Esophagus muscularis mucosa (tissue), 4 donors: ENCODE measurements at regions not wholly inside any gene's neighbourhood (a gene's known extent, or its start where the extent isn't known, plus 50 kb on each side); places are given as distances from the start of the nearest gene placed in this dataset.

Experiments used
- DNase-seq: peaks from one replicate; pipeline ENCODE4 v3.0.0-alpha.2; 2017; ENCODE audit errors: extremely low spot score
- H3K27ac ChIP-seq, 4 donors: fragments of 200-600 bp; sonication (generic); replicated peaks in 1 of 4; 1 replicate in 3 of 4; 2 replicates in 1 of 4; pipeline ENCODE4 v1.5.1; 2016 to 2019; ENCODE audit warnings: mild to moderate bottlenecking in 1 of 4
- H3K27me3 ChIP-seq, 4 donors: fragments of 200-600 bp; sonication (generic); one replicate each; pipeline versions ENCODE4 v1.5.1 to v1.6.0; 2016 to 2019
- H3K36me3 ChIP-seq, 4 donors: fragments of 200-600 bp; sonication (generic); one replicate each; pipeline ENCODE4 v1.5.1; 2016 to 2019
- H3K4me1 ChIP-seq, 4 donors: fragments of 200-600 bp; sonication (generic); one replicate each; pipeline ENCODE4 v1.5.1; 2016 to 2019
- H3K4me3 ChIP-seq, 4 donors: fragments of 200-600 bp; sonication (generic); 1 replicate in 2 of 4; 2 replicates in 2 of 4; pipeline ENCODE4 v1.5.1; 2016 to 2019; ENCODE audit warnings: mild to moderate bottlenecking in 4 of 4, moderate library complexity in 1 of 4
- H3K9me3 ChIP-seq, 4 donors: fragments of 200-600 bp; sonication (generic); 1 replicate in 3 of 4; 2 replicates in 1 of 4; pipeline ENCODE4 v1.5.1; 2016 to 2019
- EP300 ChIP-seq: sonication (generic); formaldehyde crosslinking; IDR thresholded peaks from one replicate; pipeline ENCODE4 v1.6.1; 2017; ENCODE audit warnings: antibody characterized with exemption
- POLR2A ChIP-seq: fragments of 450-650 bp; IDR thresholded peaks from one replicate; pipeline ENCODE4 v1.6.1; 2017; ENCODE audit warnings: antibody characterized with exemption, moderate library complexity, mild to moderate bottlenecking, low read depth
- POLR2AphosphoS5 ChIP-seq, 2 donors: sonication (generic); formaldehyde crosslinking; IDR thresholded peaks; one replicate each; pipeline ENCODE4 v1.6.1; 2017; ENCODE audit warnings: antibody characterized with exemption in 2 of 2
- WGBS: methylation state at CpG from one replicate; pipeline ENCODE4 v1.1.5; 2018; 5-methylcytosine and 5-hydroxymethylcytosine counted together
- intact Hi-C: fragments of 100-400 bp; cut with DNase I; formaldehyde crosslinking; loops from one replicate; pipeline ENCODE4 v1.15.1; 2023
- TF ChIP-seq, protein P1 (sequence below), 3 experiments: fragments of 200-600 bp in 2 of 3; fragments of 450-650 bp in 1 of 3; sonication (generic) in 2 of 3; IDR thresholded peaks; one replicate each; pipeline ENCODE4 v1.5.1; 2017 to 2019; ENCODE audit warnings: antibody characterized with exemption in 3 of 3, mild to moderate bottlenecking in 2 of 3, moderate library complexity in 1 of 3

- 96% methylated on average over 2 of the region's 2 CpGs for WGBS
- Histone ChIP-seq H3K36me3 (no peaks in the 10 kb centered on the region), H3K4me3 (no peak overlapping the region), H3K27me3 (no peaks in the 10 kb centered on the region), H3K4me1 (no peaks in the 10 kb centered on the region), H3K27ac (no peak overlapping the region), H3K9me3 (no peaks in the 10 kb centered on the region)
- intact Hi-C loops = no loop called here
- TF ChIP-seq POLR2A (no peak), EP300 (no peak), POLR2AphosphoS5 (IDR thresholded peaks at IDR 0.05) (no peak)
- TF ChIP-seq, protein P1, sequence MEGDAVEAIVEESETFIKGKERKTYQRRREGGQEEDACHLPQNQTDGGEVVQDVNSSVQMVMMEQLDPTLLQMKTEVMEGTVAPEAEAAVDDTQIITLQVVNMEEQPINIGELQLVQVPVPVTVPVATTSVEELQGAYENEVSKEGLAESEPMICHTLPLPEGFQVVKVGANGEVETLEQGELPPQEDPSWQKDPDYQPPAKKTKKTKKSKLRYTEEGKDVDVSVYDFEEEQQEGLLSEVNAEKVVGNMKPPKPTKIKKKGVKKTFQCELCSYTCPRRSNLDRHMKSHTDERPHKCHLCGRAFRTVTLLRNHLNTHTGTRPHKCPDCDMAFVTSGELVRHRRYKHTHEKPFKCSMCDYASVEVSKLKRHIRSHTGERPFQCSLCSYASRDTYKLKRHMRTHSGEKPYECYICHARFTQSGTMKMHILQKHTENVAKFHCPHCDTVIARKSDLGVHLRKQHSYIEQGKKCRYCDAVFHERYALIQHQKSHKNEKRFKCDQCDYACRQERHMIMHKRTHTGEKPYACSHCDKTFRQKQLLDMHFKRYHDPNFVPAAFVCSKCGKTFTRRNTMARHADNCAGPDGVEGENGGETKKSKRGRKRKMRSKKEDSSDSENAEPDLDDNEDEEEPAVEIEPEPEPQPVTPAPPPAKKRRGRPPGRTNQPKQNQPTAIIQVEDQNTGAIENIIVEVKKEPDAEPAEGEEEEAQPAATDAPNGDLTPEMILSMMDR (IDR thresholded peaks at IDR 0.05) = no peak
- no peak for DNase-seq
These were observed 93.4 kb downstream of the SPCS3 start for GRCh38 chr4:176413171-176413570.

DNA sequence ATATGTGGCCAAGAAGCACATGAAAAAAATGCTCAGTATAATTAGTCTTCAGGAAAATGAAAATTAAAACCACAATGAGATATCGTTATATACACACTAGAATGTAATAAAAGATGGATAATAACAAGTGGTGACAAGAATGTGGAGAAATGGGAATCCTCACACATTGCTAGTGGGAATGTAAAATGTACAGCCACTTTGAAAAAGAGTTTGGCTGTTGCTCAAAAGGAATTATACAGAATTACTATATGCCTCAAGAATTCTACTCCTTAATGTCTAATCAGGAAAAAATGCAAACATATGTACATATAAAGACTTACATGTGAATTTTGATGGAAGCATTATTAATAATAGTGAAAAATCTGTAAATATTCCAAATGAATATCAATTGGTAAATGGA is 102.2 kb downstream of the SPCS3 start:
- intact Hi-C loops = no loop called here
- Histone ChIP-seq H3K9me3 (no peaks in the 10 kb centered on the region), H3K36me3 (no peaks in the 10 kb centered on the region), H3K27me3 (no peaks in the 10 kb centered on the region), H3K4me3 (no peak overlapping the region), H3K27ac (no peak overlapping the region), H3K4me1 (no peaks in the 10 kb centered on the region)
- WGBS = 70% methylated on average over 1 of the region's 1 CpG
- DNase-seq = no peak
- TF ChIP-seq POLR2AphosphoS5 (IDR thresholded peaks at IDR 0.05) (no peak), POLR2A (no peak), EP300 (no peak)
- TF ChIP-seq, protein P1 (IDR thresholded peaks at IDR 0.05) = no peak

DNA sequence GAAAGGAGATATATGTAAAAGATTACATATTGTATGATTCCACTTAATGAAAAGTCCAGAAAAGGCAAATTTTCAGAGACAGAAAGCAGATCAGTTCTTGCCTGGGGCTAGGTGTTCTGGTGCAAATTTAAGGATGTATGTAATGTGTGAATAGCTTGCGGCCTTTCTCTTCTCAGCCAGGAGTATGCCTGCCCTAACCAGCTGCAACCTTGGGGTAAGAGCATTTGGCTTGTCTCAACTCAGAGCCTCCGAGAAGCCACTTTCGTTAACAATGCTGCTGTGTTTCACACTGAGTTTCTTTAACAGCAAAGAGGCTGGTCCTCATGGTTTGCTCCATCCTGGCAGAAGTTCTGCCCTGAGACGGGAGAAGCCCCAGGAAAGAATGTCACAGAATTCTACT is 102.7 kb downstream of the SPCS3 start:
- no peak for DNase-seq
- Histone ChIP-seq H3K27me3 (no peaks in the 10 kb centered on the region), H3K4me1 (no peaks in the 10 kb centered on the region), H3K36me3 (no peaks in the 10 kb centered on the region), H3K27ac (no peak overlapping the region), H3K9me3 (no peaks in the 10 kb centered on the region), H3K4me3 (no peak overlapping the region)
- TF ChIP-seq POLR2A (no peak), EP300 (no peak), POLR2AphosphoS5 (IDR thresholded peaks at IDR 0.05) (no peak)
- TF ChIP-seq, protein P1 (IDR thresholded peaks at IDR 0.05) = no peak
- intact Hi-C loops = no loop called here
- 89% methylated on average over 4 of the region's 4 CpGs for WGBS

- no peak overlapping the region for H3K4me3 ChIP-seq
- no peaks in the 10 kb centered on the region for H3K27me3 ChIP-seq
- no peaks in the 10 kb centered on the region for H3K36me3 ChIP-seq
- no peaks in the 10 kb centered on the region for H3K4me1 ChIP-seq
- intact Hi-C loops = no loop called here
- WGBS = 70% methylated on average over 2 of the region's 2 CpGs
- no peak for DNase-seq
- no peak overlapping the region for H3K27ac ChIP-seq
- TF ChIP-seq POLR2AphosphoS5 (IDR thresholded peaks at IDR 0.05) = no peak
- TF ChIP-seq POLR2A = no peak
- TF ChIP-seq, protein P1 (IDR thresholded peaks at IDR 0.05) = no peak
- TF ChIP-seq EP300 = no peak
- H3K9me3 ChIP-seq = no peaks in the 10 kb centered on the region
These were observed 105.3 kb downstream of the SPCS3 start for GRCh38 chr4:176425035-176425434.

- H3K4me3 ChIP-seq = no peak overlapping the region
- no peaks in the 10 kb centered on the region for H3K9me3 ChIP-seq
- peaks cover 0 to 6% (median 3%) of the 10 kb centered on the region in 4 donors for H3K4me1 ChIP-seq
- WGBS = 73% methylated on average over 6 of the region's 6 CpGs
- TF ChIP-seq POLR2AphosphoS5 (IDR thresholded peaks at IDR 0.05) = no peak
- TF ChIP-seq, protein P1 (IDR thresholded peaks at IDR 0.05) = no peak
- no peak for TF ChIP-seq EP300
- TF ChIP-seq POLR2A = no peak
- no peaks in the 10 kb centered on the region for H3K36me3 ChIP-seq
- no peak overlapping the region for H3K27ac ChIP-seq
- intact Hi-C loops = no loop called here
- no peak for DNase-seq
- H3K27me3 ChIP-seq = no peaks in the 10 kb centered on the region
These were observed 113.2 kb downstream of the SPCS3 start for GRCh38 chr4:176432811-176433540.
